Esophagus (tissue), 2 donors: ENCODE measurements at regions not wholly inside any gene's neighbourhood (a gene's known extent, or its start where the extent isn't known, plus 50 kb on each side); places are given as distances from the start of the nearest gene placed in this dataset.
"Not testable (repeated sequence)": the region's sequence is repeated elsewhere in the genome, so short reads cannot be mapped to it uniquely, and the experiment has no call there.

Experiments
- H3K27ac ChIP-seq, 2 donors: one replicate each; pipeline ENCODE4 v1.5.1; 2013; ENCODE audit warnings: low read depth in 2 of 2, mild to moderate bottlenecking in 2 of 2, inconsistent platforms in 1 of 2, low read length in 1 of 2, moderate library complexity in 1 of 2
- H3K27me3 ChIP-seq, 2 donors: one replicate each; pipeline ENCODE4 v1.6.1; 2013; ENCODE audit warnings: low read length in 2 of 2, control low read depth in 1 of 2, mild to moderate bottlenecking in 1 of 2; ENCODE audit not compliant: insufficient read depth in 2 of 2, control insufficient read depth in 1 of 2
- H3K36me3 ChIP-seq, 2 donors: one replicate each; pipeline ENCODE4 v1.6.1; 2013; ENCODE audit warnings: low read length in 1 of 2; ENCODE audit not compliant: control insufficient read depth in 2 of 2, insufficient read depth in 2 of 2
- H3K4me1 ChIP-seq, 2 donors: one replicate each; pipeline ENCODE4 v1.6.1; 2013; ENCODE audit warnings: low read length in 1 of 2; ENCODE audit not compliant: control insufficient read depth in 2 of 2, insufficient read depth in 2 of 2
- H3K4me3 ChIP-seq, 2 donors: one replicate each; pipeline ENCODE4 v1.5.1; 2013; ENCODE audit warnings: low read length in 2 of 2, mild to moderate bottlenecking in 2 of 2, low read depth in 1 of 2, moderate library complexity in 1 of 2
- H3K9me3 ChIP-seq, 2 donors: one replicate each; pipeline ENCODE4 v1.6.1; 2013; ENCODE audit warnings: mild to moderate bottlenecking in 2 of 2, low read depth in 1 of 2, low read length in 1 of 2, moderate library complexity in 1 of 2; ENCODE audit not compliant: control insufficient read depth in 2 of 2, insufficient read depth in 1 of 2
- WGBS, 2 donors: extraction: QIAGEN DNeasy Blood & Tissue Kit; methylation state at CpG; one replicate each; pipeline ENCODE4 v1.1.7; 2013; 5-methylcytosine and 5-hydroxymethylcytosine counted together
- donor health status: healthy with polysubstance abuse.
- donor health status: Bipolar disorder and iron deficiency.

- H3K4me3 ChIP-seq, H3K36me3 ChIP-seq, H3K4me1 ChIP-seq, H3K27me3 ChIP-seq, H3K27ac ChIP-seq, H3K9me3 ChIP-seq: not testable (repeated sequence)
- 44 to 49% methylated on average over 11 of the region's 11 CpGs for WGBS, 2 donors
These were observed 117.8 kb downstream of the CRLF3 start for GRCh38 chr17:30706461-30707335.

- not testable (repeated sequence) for H3K4me1 ChIP-seq, H3K4me3 ChIP-seq, H3K27ac ChIP-seq, H3K9me3 ChIP-seq, H3K36me3 ChIP-seq, H3K27me3 ChIP-seq
- whole genome bisulfite sequencing, 2 donors = 1 to 4% methylated on average over 35 to 41 of the region's 41 CpGs
These were observed 118.5 kb downstream of the CRLF3 start for GRCh38 chr17:30706004-30706403.

GRCh38 chr17:30701498-30701989 lies 122.9 kb downstream of the CRLF3 start:
- H3K4me1 ChIP-seq = peaks cover 0 to 3% of the 10 kb centered on the region in 2 donors
- no peaks in the 10 kb centered on the region for H3K9me3 ChIP-seq
- H3K36me3 ChIP-seq = no peaks in the 10 kb centered on the region
- no peak overlapping the region for H3K27ac ChIP-seq
- no peak overlapping the region for H3K4me3 ChIP-seq
- no peaks in the 10 kb centered on the region for H3K27me3 ChIP-seq
- 67 to 68% methylated on average over 7 of the region's 7 CpGs for whole genome bisulfite sequencing, 2 donors

- H3K27me3 ChIP-seq, H3K27ac ChIP-seq, H3K4me1 ChIP-seq, H3K36me3 ChIP-seq, H3K9me3 ChIP-seq, H3K4me3 ChIP-seq: not testable (repeated sequence)
- WGBS, 2 donors = 52 to 54% methylated on average over 9 of the region's 11 CpGs
These were observed 123.7 kb downstream of the CRLF3 start for GRCh38 chr17:30700833-30701232.

- 5% methylated on average over 28 to 32 of the region's 32 CpGs for WGBS, 2 donors
These were observed 126.7 kb downstream of the CRLF3 start for GRCh38 chr17:30697619-30698460.

GRCh38 chr17:30696234-30696633 lies 128.3 kb downstream of the CRLF3 start:
- Histone ChIP-seq H3K9me3 (no peaks in the 10 kb centered on the region), H3K4me1 (no peaks in the 10 kb centered on the region), H3K27ac (no peak overlapping the region), H3K36me3 (no peaks in the 10 kb centered on the region), H3K27me3 (no peaks in the 10 kb centered on the region), H3K4me3 (no peak overlapping the region)
- 92 to 95% methylated on average over 5 of the region's 5 CpGs for WGBS, 2 donors

More at GRCh38 chr17:30697619-30698460, 126.7 kb downstream of the CRLF3 start:
- not testable (repeated sequence) for H3K36me3 ChIP-seq, H3K4me1 ChIP-seq, H3K27me3 ChIP-seq, H3K9me3 ChIP-seq, H3K27ac ChIP-seq
- H3K4me3 ChIP-seq = peak overlapping the region; percentile 37 to 47

GRCh38 chr17:30695265-30695811 lies 129.2 kb downstream of the CRLF3 start:
- H3K27ac ChIP-seq, H3K4me3 ChIP-seq, H3K9me3 ChIP-seq, H3K4me1 ChIP-seq, H3K36me3 ChIP-seq, H3K27me3 ChIP-seq: not testable (repeated sequence)
- WGBS, 2 donors = 35 to 69% methylated on average over 1 of the region's 1 CpG

- not testable (repeated sequence) for H3K36me3 ChIP-seq, H3K27ac ChIP-seq, H3K4me1 ChIP-seq, H3K9me3 ChIP-seq, H3K4me3 ChIP-seq, H3K27me3 ChIP-seq
- 3 to 6% methylated on average over 19 to 20 of the region's 20 CpGs for WGBS, 2 donors
These were observed 130.7 kb downstream of the CRLF3 start for GRCh38 chr17:30693772-30694171.

- not testable (repeated sequence) for H3K4me1 ChIP-seq
These were observed 135.1 kb downstream of the CRLF3 start for GRCh38 chr17:30689266-30690000.

More at GRCh38 chr17:30689266-30690000, 135.1 kb downstream of the CRLF3 start:
- H3K27ac ChIP-seq, H3K9me3 ChIP-seq, H3K36me3 ChIP-seq, H3K27me3 ChIP-seq, H3K4me3 ChIP-seq: not testable (repeated sequence)
- 76 to 77% methylated on average over 12 to 14 of the region's 14 CpGs for WGBS, 2 donors
